Endothelial cell (in vitro differentiated cells): ENCODE measurements at regions not wholly inside any gene's neighbourhood (a gene's known extent, or its start where the extent isn't known, plus 50 kb on each side); places are given as distances from the start of the nearest gene placed in this dataset.

ENCODE experiments used
- DNase-seq: peaks from one replicate; pipeline ENCODE4 v3.0.0; 2021; ENCODE audit warnings: low spot score
- H3K27ac Mint-ChIP-seq: one replicate; pipeline ENCODE4 v1.8.0; 2021; ENCODE audit warnings: mixed read lengths, inconsistent platforms; ENCODE audit not compliant: unreplicated experiment
- H3K27me3 Mint-ChIP-seq: one replicate; pipeline ENCODE4 v1.8.0; 2021; ENCODE audit warnings: mild to moderate bottlenecking, moderate library complexity, mixed read lengths, inconsistent platforms; ENCODE audit not compliant: unreplicated experiment
- H3K36me3 Mint-ChIP-seq: one replicate; pipeline ENCODE4 v1.8.0; 2021; ENCODE audit warnings: mild to moderate bottlenecking, low read depth, mixed read lengths, inconsistent platforms; ENCODE audit not compliant: unreplicated experiment
- H3K4me1 Mint-ChIP-seq: one replicate; pipeline ENCODE4 v1.8.0; 2021; ENCODE audit warnings: mild to moderate bottlenecking, mixed read lengths, inconsistent platforms; ENCODE audit not compliant: unreplicated experiment
- H3K4me3 Mint-ChIP-seq: one replicate; pipeline ENCODE4 v1.8.0; 2021; ENCODE audit warnings: mild to moderate bottlenecking, mixed read lengths, inconsistent platforms; ENCODE audit not compliant: unreplicated experiment
- H3K9me3 Mint-ChIP-seq: one replicate; pipeline ENCODE4 v1.8.0; 2021; ENCODE audit warnings: mixed read lengths, inconsistent platforms; ENCODE audit not compliant: unreplicated experiment
- CTCF ChIP-seq: fragments of 200-600 bp; sonication (generic); IDR thresholded peaks from one replicate; pipeline ENCODE4 v1.5.0; 2021; ENCODE audit warnings: antibody characterized with exemption; ENCODE audit not compliant: unreplicated experiment

GRCh38 chr1:116265931-116266863, 106.8 kb upstream of the ATP1A1 start:
- Mint-ChIP-seq H3K27ac (no peak overlapping the region), H3K36me3 (no peaks in the 10 kb centered on the region), H3K9me3 (no peaks in the 10 kb centered on the region), H3K4me1 (peaks cover 12% of the 10 kb centered on the region), H3K4me3 (no peak overlapping the region), H3K27me3 (peaks cover 5% of the 10 kb centered on the region)
- TF ChIP-seq CTCF: no peak
- DNase-seq: no peak

- no peaks in the 10 kb centered on the region for H3K36me3 Mint-ChIP-seq
- TF ChIP-seq CTCF: no peak
- no peak overlapping the region for H3K4me3 Mint-ChIP-seq
- H3K9me3 Mint-ChIP-seq: no peaks in the 10 kb centered on the region
- H3K4me1 Mint-ChIP-seq: peaks cover 8% of the 10 kb centered on the region
- H3K27me3 Mint-ChIP-seq: peaks cover 5% of the 10 kb centered on the region
- no peak overlapping the region for H3K27ac Mint-ChIP-seq
- no peak for DNase-seq
Observed at GRCh38 chr1:116266864-116267212, 106.2 kb upstream of the ATP1A1 start.

- no peak for TF ChIP-seq CTCF
- H3K9me3 Mint-ChIP-seq: no peaks in the 10 kb centered on the region
- H3K4me3 Mint-ChIP-seq: no peak overlapping the region
- no peaks in the 10 kb centered on the region for H3K36me3 Mint-ChIP-seq
- no peak for DNase-seq
- H3K4me1 Mint-ChIP-seq: peaks cover 6% of the 10 kb centered on the region
- H3K27ac Mint-ChIP-seq: no peak overlapping the region
- peaks cover 5% of the 10 kb centered on the region for H3K27me3 Mint-ChIP-seq
Observed at GRCh38 chr1:116268211-116268610, 104.8 kb upstream of the ATP1A1 start.

GRCh38 chr1:116270316-116271057, 102.6 kb upstream of the ATP1A1 start:
- Mint-ChIP-seq H3K27ac (no peak overlapping the region), H3K4me1 (peaks cover 6% of the 10 kb centered on the region), H3K4me3 (no peak overlapping the region), H3K27me3 (peaks cover 5% of the 10 kb centered on the region), H3K36me3 (no peaks in the 10 kb centered on the region), H3K9me3 (no peaks in the 10 kb centered on the region)
- TF ChIP-seq CTCF: no peak
- no peak for DNase-seq
